Suprapubic skin (tissue), 3 donors: ENCODE measurements at regions not wholly inside any gene's neighbourhood (a gene's known extent, or its start where the extent isn't known, plus 50 kb on each side); places are given as distances from the start of the nearest gene placed in this dataset.

ENCODE experiments used
- POLR2A ChIP-seq, 2 donors: fragments of 450-650 bp; IDR thresholded peaks; one replicate each; pipeline ENCODE4 v1.6.1; 2017; ENCODE audit warnings: antibody characterized with exemption in 2 of 2, mild to moderate bottlenecking in 2 of 2, moderate library complexity in 2 of 2
- TF ChIP-seq, protein P1 (sequence below), 2 donors: fragments of 200-600 bp in 1 of 2; fragments of 450-650 bp in 1 of 2; sonication (generic) in 1 of 2; IDR thresholded peaks; one replicate each; pipeline ENCODE4 v1.5.1; 2016 to 2019; ENCODE audit warnings: antibody characterized with exemption in 2 of 2, mild to moderate bottlenecking in 1 of 2, moderate library complexity in 1 of 2

DNA sequence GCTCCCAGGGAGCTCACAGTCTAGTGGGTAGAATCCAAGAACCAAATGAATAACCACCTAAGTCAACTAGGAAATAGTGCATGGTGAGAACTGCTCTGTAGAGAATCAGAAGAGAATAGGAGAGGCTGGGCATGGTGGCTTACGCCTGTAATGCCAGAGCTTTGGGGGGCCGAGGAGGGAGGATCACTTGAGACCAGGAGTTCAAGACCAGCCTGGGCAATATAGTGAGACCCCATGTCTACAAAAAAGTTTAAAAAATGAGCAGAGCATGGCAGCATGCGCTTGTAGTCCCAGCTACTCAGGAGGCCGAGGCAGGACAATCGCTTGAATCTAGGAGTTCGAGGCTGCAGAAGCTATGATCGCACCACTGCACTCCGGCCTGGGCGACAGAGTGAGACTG lies 122.3 kb upstream of the IRF2BP2 start:
- TF ChIP-seq, protein P1, sequence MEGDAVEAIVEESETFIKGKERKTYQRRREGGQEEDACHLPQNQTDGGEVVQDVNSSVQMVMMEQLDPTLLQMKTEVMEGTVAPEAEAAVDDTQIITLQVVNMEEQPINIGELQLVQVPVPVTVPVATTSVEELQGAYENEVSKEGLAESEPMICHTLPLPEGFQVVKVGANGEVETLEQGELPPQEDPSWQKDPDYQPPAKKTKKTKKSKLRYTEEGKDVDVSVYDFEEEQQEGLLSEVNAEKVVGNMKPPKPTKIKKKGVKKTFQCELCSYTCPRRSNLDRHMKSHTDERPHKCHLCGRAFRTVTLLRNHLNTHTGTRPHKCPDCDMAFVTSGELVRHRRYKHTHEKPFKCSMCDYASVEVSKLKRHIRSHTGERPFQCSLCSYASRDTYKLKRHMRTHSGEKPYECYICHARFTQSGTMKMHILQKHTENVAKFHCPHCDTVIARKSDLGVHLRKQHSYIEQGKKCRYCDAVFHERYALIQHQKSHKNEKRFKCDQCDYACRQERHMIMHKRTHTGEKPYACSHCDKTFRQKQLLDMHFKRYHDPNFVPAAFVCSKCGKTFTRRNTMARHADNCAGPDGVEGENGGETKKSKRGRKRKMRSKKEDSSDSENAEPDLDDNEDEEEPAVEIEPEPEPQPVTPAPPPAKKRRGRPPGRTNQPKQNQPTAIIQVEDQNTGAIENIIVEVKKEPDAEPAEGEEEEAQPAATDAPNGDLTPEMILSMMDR (IDR thresholded peaks at IDR 0.05) = no peak
- no peak for TF ChIP-seq POLR2A (IDR thresholded peaks at IDR 0.05)
